ENCODE measurements at regions not wholly inside any gene's neighbourhood (a gene's known extent, or its start where the extent isn't known, plus 50 kb on each side); places are given as distances from the start of the nearest gene placed in this dataset.

DNA sequence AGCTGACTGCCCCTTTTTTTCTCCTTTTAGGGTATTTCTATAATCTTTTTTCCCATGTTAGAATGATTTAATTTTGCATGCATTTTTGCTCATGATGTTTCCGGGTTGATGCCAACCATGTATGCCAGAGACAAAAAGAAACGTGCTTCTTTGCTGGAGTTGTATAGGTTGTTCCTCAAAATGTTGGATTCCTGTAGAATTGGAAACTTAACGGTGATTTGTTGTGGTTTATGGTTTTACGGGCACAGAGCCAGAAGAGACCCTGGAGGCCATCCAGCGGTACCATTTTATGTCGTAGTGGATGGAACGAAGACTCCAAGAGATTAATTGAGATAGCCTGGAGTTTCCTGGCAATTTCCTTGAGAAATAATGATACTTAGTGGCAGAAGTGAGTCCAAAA, 481.5 kb upstream of the RGMA start (continued):
- TF ChIP-seq, protein P1, sequence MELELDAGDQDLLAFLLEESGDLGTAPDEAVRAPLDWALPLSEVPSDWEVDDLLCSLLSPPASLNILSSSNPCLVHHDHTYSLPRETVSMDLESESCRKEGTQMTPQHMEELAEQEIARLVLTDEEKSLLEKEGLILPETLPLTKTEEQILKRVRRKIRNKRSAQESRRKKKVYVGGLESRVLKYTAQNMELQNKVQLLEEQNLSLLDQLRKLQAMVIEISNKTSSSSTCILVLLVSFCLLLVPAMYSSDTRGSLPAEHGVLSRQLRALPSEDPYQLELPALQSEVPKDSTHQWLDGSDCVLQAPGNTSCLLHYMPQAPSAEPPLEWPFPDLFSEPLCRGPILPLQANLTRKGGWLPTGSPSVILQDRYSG (tag; conservative IDR thresholded peaks at IDR 0.05; ENCODE audit: low read depth) = no peak

DNA sequence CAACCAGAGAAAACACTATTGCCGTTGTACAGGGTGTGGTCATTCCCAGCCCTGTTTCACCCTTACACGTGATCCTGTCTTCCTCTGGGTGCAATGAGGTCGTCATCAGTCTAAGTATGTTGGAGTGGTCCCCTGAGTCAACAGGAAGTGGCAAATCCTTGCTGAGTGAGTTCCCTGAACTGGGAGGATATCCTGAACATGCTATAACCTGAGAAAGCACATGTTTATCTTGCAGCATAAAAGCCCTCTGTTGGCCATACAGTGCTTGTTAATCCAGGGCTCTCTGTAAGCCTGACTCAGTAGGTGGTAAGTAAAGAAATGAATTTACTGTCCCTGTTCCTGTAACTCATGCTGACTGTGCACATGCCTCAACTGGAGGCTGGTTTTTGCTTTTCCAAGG, 477.8 kb upstream of the RGMA start:
- intact Hi-C loops (cut with micrococcal nuclease) (no loop called here), in situ Hi-C loops (cut with MboI) (no loop called here)
- H3K27ac ChIP-seq (ENCODE audit: extremely low read depth, low read depth, low read length) = no peak overlapping the region
- no peak overlapping the region for H2AFZ ChIP-seq (ENCODE audit: low read depth, low read length)
- ATAC-seq (no peak), FAIRE-seq (no peak), DNase-seq (ENCODE audit: extremely low read depth in 1 of 4, low spot score in 3 of 4) (no peak)
- no peaks in the 10 kb centered on the region for H3K79me2 ChIP-seq (ENCODE audit: control insufficient read depth, insufficient read depth, low read length)
- no peaks in the 10 kb centered on the region for H4K20me1 ChIP-seq (replicated peaks; ENCODE audit: control insufficient read depth, insufficient read depth, low read length)
- no peaks in the 10 kb centered on the region for H3K9me1 ChIP-seq (ENCODE audit: control insufficient read depth, insufficient read depth, low read length)
- no peak overlapping the region for H3K9ac ChIP-seq (ENCODE audit: insufficient read depth in 1 of 2, low read depth in 2 of 2, low read length in 2 of 2)
- no TSS peak for BruUV-seq (replicated peaks)
- H3K4me2 ChIP-seq (ENCODE audit: insufficient read depth, low read length) = no peak overlapping the region
- CTCF ChIA-PET (ENCODE audit: low intra/inter-chr PET ratio) = no interaction called here
- H3K4me1 ChIP-seq (replicated peaks in 1 of 2; ENCODE audit: control insufficient read depth in 2 of 2, insufficient read depth in 2 of 2, low read length in 2 of 2) = no peaks in the 10 kb centered on the region
- H3K4me3 ChIP-seq = no peak overlapping the region
- POLR2A ChIA-PET = no interaction called here
- WGBS (ENCODE audit: insufficient coverage, low coverage, missing lambda C conversion rate) = 2% methylated on average over 3 of the region's 3 CpGs
- no peaks in the 10 kb centered on the region for H3K36me3 ChIP-seq (ENCODE audit: control insufficient read depth, insufficient read depth, low read length)
- TF ChIP-seq, protein P2, sequence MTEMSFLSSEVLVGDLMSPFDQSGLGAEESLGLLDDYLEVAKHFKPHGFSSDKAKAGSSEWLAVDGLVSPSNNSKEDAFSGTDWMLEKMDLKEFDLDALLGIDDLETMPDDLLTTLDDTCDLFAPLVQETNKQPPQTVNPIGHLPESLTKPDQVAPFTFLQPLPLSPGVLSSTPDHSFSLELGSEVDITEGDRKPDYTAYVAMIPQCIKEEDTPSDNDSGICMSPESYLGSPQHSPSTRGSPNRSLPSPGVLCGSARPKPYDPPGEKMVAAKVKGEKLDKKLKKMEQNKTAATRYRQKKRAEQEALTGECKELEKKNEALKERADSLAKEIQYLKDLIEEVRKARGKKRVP (CRISPR knock-in tag; IDR thresholded peaks at IDR 0.05) = no peak
- TF ChIP-seq NFATC3 (IDR thresholded peaks at IDR 0.05) = no peak
- TF ChIP-seq SIN3B (IDR thresholded peaks at IDR 0.05; ENCODE audit: low read depth) = no peak
- no peak for TF ChIP-seq PHF21A (IDR thresholded peaks at IDR 0.05; ENCODE audit: borderline replicate concordance, low read depth)
- TF ChIP-seq ZKSCAN8 (CRISPR knock-in tag; IDR thresholded peaks at IDR 0.05) = no peak
- TF ChIP-seq SNIP1 (IDR thresholded peaks at IDR 0.05; ENCODE audit: low read depth) = no peak
- TF ChIP-seq, protein P3, sequence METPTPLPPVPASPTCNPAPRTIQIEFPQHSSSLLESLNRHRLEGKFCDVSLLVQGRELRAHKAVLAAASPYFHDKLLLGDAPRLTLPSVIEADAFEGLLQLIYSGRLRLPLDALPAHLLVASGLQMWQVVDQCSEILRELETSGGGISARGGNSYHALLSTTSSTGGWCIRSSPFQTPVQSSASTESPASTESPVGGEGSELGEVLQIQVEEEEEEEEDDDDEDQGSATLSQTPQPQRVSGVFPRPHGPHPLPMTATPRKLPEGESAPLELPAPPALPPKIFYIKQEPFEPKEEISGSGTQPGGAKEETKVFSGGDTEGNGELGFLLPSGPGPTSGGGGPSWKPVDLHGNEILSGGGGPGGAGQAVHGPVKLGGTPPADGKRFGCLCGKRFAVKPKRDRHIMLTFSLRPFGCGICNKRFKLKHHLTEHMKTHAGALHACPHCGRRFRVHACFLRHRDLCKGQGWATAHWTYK (CRISPR knock-in tag; IDR thresholded peaks at IDR 0.05) = no peak
- TF ChIP-seq CREBBP (IDR thresholded peaks at IDR 0.05; ENCODE audit: low read depth, low read length) = no peak
- no peak for TF ChIP-seq ARNT (IDR thresholded peaks at IDR 0.05)
- no peak for TF ChIP-seq ZNF143 (CRISPR knock-in tag; IDR thresholded peaks at IDR 0.05)
- no peaks in the 10 kb centered on the region for H3K9me3 ChIP-seq (replicated peaks; ENCODE audit: control insufficient read depth, insufficient read depth, low read depth, low read length)
- H3K27me3 ChIP-seq (ENCODE audit: control insufficient read depth in 2 of 2, insufficient read depth in 2 of 2, low read length in 2 of 2) = no peaks in the 10 kb centered on the region

All from K562 (cell line).